Ishikawa (cell line): ENCODE measurements at regions not wholly inside any gene's neighbourhood (a gene's known extent, or its start where the extent isn't known, plus 50 kb on each side); places are given as distances from the start of the nearest gene placed in this dataset.
A peak's percentile ranks its signal among the peaks of the same experiment; 100 is the strongest.

Experiments used
- CEBPB ChIP-seq: IDR thresholded peaks from 2 replicates; pipeline ENCODE4 v1.6.1; 2012
- CREB1 ChIP-seq: IDR thresholded peaks from 2 replicates; pipeline ENCODE4 v1.6.1; 2012; ENCODE audit warnings: low read depth
- EGR1 ChIP-seq: IDR thresholded peaks from 2 replicates; pipeline ENCODE4 v1.6.1; 2012
- EP300 ChIP-seq: IDR thresholded peaks from 2 replicates; pipeline ENCODE4 v1.6.1; 2012; ENCODE audit warnings: borderline replicate concordance
- FOXM1 ChIP-seq: IDR thresholded peaks from 2 replicates; pipeline ENCODE4 v1.6.1; 2012; ENCODE audit warnings: low read depth, borderline replicate concordance
- MAX ChIP-seq: IDR thresholded peaks from 2 replicates; pipeline ENCODE4 v1.6.1; 2012
- NFIC ChIP-seq: IDR thresholded peaks from 2 replicates; pipeline ENCODE4 v1.6.1; 2012
- RAD21 ChIP-seq: IDR thresholded peaks from 2 replicates; pipeline ENCODE4 v1.6.1; 2012; ENCODE audit warnings: low read depth
- REST ChIP-seq: IDR thresholded peaks from 2 replicates; pipeline ENCODE4 v1.6.1; 2012; ENCODE audit warnings: low read depth, mild to moderate bottlenecking
- TAF1 ChIP-seq: IDR thresholded peaks from 2 replicates; pipeline ENCODE4 v1.6.1; 2012; ENCODE audit warnings: low read depth, mild to moderate bottlenecking
- TCF12 ChIP-seq: IDR thresholded peaks from 2 replicates; pipeline ENCODE4 v1.6.1; 2012; ENCODE audit warnings: low read depth
- TEAD4 ChIP-seq: IDR thresholded peaks from 2 replicates; pipeline ENCODE4 v1.6.1; 2012
- USF1 ChIP-seq: IDR thresholded peaks from 2 replicates; pipeline ENCODE4 v1.6.1; 2012
- YY1 ChIP-seq: IDR thresholded peaks from 2 replicates; pipeline ENCODE4 v1.6.1; 2012; ENCODE audit warnings: low read depth
- ZBTB7A ChIP-seq: IDR thresholded peaks from 2 replicates; pipeline ENCODE4 v1.6.1; 2012; ENCODE audit warnings: low read depth

- no peak for TF ChIP-seq TEAD4
- TF ChIP-seq EP300: no peak
- no peak for TF ChIP-seq FOXM1
- no peak for TF ChIP-seq MAX
- TF ChIP-seq CEBPB: no peak
- no peak for TF ChIP-seq RAD21
- TF ChIP-seq NFIC: no peak
- no peak for TF ChIP-seq CREB1
- TF ChIP-seq ZBTB7A: no peak
- TF ChIP-seq TCF12: no peak
Observed at GRCh38 chr20:62574230-62574993, 67.9 kb upstream of the SLCO4A1 start.

- TF ChIP-seq CEBPB (no peak), FOXM1 (no peak), MAX (no peak), REST (no peak), YY1 (no peak), USF1 (no peak), TEAD4 (no peak), TCF12 (no peak), RAD21 (no peak), ZBTB7A (no peak), TAF1 (no peak), NFIC (no peak)
Observed at GRCh38 chr20:62575976-62576722, 66.2 kb upstream of the SLCO4A1 start.

GRCh38 chr20:62576815-62577489, 65.4 kb upstream of the SLCO4A1 start:
- TF ChIP-seq EP300: no peak
- no peak for TF ChIP-seq RAD21
- TF ChIP-seq FOXM1: no peak
- TF ChIP-seq CEBPB: no peak
- TF ChIP-seq NFIC: no peak
- TF ChIP-seq ZBTB7A: 0 out of 2 replicates have a peak, but pooled peaks have one; percentile 47
- no peak for TF ChIP-seq MAX
- no peak for TF ChIP-seq EGR1
- no peak for TF ChIP-seq USF1
- no peak for TF ChIP-seq CREB1
- peak; percentile 95 for TF ChIP-seq REST
- no peak for TF ChIP-seq TCF12

GRCh38 chr20:62577490-62577836, 64.8 kb upstream of the SLCO4A1 start:
- no peak for TF ChIP-seq EP300
- no peak for TF ChIP-seq YY1
- no peak for TF ChIP-seq TAF1

GRCh38 chr20:62578294-62578897, 63.9 kb upstream of the SLCO4A1 start:
- no peak for TF ChIP-seq CEBPB
- 0 out of 2 replicates have a peak, but pooled peaks have one; percentile 2 for TF ChIP-seq REST
